AG09309 (cell line): ENCODE measurements at regions not wholly inside any gene's neighbourhood (a gene's known extent, or its start where the extent isn't known, plus 50 kb on each side); places are given as distances from the start of the nearest gene placed in this dataset.

Source experiments
- DNase-seq: peaks from one replicate; pipeline ENCODE4 v3.0.0-alpha.2; 2010; ENCODE audit warnings: low read depth
- H3K4me3 ChIP-seq: 2 replicates; pipeline ENCODE4 v1.5.1; 2011; ENCODE audit warnings: mild to moderate bottlenecking, low read depth, low read length, moderate library complexity; ENCODE audit not compliant: control insufficient read depth
- CTCF ChIP-seq: IDR thresholded peaks from 2 replicates; pipeline ENCODE4 v1.5.1; 2011; ENCODE audit warnings: mild to moderate bottlenecking, low read depth, low read length, inconsistent platforms; ENCODE audit not compliant: insufficient read depth, control insufficient read depth; ENCODE audit errors: missing control alignments

DNA sequence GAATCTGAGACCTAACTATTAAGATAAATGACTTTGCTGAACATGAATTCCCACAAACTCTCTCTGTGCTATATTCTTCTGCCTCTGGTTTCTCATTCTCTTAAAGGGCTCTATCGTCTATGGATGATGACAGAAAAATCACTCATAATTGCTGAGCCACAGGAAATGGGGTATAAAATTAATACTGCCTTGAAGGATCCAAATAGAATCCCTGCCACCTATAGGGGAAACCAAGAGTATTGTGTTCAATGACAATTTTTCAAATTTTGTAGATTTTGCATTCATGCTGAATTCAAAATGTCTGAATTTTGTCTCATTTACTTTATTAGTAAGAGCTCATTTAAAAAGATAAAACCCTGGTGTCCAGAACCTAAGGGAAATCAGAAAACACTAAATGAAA, 235.8 kb downstream of the RBM43 start:
- no peak for DNase-seq
- TF ChIP-seq CTCF = no peak
- H3K4me3 ChIP-seq = no peak overlapping the region

GRCh38 chr2:151024696-151025251, 236.9 kb downstream of the RBM43 start:
- no peak for DNase-seq
- no peak for TF ChIP-seq CTCF
- no peak overlapping the region for H3K4me3 ChIP-seq

GRCh38 chr2:151021747-151022452, 239.8 kb downstream of the RBM43 start:
- no peak overlapping the region for H3K4me3 ChIP-seq
- DNase-seq = no peak
- no peak for TF ChIP-seq CTCF

DNA sequence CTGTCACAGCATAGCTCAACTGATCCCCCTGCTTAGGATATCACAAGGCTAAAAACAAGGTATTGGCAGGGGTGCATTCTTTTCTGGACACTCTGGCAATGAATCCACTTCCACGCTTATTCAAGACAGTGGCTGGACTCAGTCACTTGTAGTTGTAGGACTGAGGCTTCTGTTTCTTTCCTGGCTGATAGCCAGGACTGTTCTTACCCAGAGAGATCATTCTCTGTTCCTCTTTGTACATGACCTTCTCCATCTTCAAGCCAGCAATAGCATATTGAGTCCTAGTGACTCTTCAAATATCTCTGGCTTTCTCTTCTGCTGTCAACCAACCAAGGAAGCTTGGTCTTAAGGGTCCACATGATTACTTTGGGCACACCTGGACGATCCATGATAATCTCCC, 241.3 kb downstream of the RBM43 start:
- no peak for TF ChIP-seq CTCF
- H3K4me3 ChIP-seq = no peak overlapping the region
- no peak for DNase-seq

DNA sequence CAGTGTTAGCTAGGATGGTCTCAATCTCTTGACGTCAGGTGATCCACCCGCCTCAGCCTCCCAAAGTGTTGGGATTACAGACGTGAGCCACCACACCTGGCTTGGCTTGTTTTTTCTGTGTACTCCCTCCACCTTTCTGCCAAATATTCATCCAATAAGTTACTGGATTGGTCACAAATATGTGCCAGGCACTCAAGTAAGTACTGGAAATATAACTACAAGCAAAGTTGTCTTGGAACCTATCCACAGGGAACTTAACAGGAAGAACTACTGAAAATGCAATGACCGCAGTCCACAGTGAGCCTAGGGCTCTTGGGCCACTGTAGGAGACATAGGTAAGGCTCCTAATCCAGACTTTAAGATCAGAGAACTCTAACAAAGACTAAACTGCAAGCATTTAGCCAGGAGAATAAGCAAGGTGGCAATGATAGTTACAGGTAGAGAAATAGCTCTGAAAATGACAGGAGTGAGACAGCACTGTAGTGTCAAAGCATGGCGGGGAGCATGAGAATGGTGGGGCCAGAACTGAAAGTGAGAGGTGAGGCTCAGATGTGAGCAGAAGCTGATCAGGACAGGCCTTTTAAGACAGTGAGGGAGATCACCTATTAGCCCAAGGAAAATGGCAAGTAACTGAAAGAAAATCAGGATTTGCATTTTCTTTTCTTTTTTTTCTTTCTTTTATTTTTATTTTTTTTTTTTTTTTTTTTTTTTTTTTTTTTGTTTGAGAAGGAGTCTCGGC, 252.1 kb downstream of the RBM43 start:
- no peak overlapping the region for H3K4me3 ChIP-seq
- no peak for TF ChIP-seq CTCF
- DNase-seq = no peak

GRCh38 chr2:151007365-151007764, 254.3 kb downstream of the RBM43 start:
- DNase-seq = no peak
- H3K4me3 ChIP-seq = no peak overlapping the region
- TF ChIP-seq CTCF = no peak
